ENCODE measurements at regions not wholly inside any gene's neighbourhood (a gene's known extent, or its start where the extent isn't known, plus 50 kb on each side); places are given as distances from the start of the nearest gene placed in this dataset.

DNA sequence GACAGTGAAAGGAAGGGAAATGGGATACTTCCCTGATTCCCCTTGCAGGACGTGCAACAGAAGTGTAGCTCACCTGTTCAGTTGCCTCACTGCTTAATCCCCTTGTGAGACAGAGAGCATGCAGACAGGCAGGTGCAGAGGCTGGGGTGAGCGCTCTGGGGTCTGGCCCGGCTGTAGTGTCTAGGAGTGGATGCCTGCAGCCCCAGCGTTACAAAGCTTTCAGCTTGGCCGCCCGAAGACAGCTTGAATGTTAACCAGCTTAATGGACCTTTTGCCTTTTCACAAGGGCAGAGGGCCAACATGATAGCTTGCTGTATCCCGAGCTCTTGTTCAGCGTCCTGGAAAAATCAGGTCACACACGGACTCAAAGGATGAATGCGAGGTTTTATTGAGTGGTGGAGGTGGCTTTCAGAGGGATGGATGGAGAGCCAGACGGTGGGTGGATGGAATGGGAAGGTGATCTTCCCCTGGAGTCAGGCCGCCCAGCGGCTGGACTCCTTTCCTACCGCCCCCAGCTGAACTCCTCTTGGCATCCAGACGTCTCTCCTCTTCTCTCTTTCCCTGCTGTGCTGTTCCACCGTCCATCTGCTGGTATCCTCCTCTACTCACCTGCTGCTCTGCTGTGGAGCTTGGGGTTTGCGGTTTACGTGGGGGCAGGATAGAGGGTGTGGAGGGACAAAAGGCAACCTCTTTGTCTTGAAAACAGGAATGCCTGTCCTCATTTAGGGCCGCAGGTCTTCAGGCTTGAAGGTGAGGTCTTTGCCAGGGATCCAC lies 86.2 kb upstream of the RESF1 start:
- H3K36me3 ChIP-seq (ENCODE audit: control insufficient read depth in 1 of 2, insufficient read depth in 2 of 2, low read length in 1 of 2) = no peaks in the 10 kb centered on the region
- H3K9me3 ChIP-seq (ENCODE audit: control insufficient read depth, low read length) = no peaks in the 10 kb centered on the region
- no peak overlapping the region for H3K27ac ChIP-seq (ENCODE audit: low read depth in 1 of 2, low read length in 2 of 2)
- WGBS, 2 donors = 80 to 81% methylated on average over 19 of the region's 19 CpGs
- H3K4me3 ChIP-seq (ENCODE audit: low read length in 2 of 2) = no peak overlapping the region
- intact Hi-C loops (cut with DNase I) = no loop called here
- H3K4me1 ChIP-seq (ENCODE audit: control insufficient read depth in 1 of 2, insufficient read depth in 2 of 2, low read length in 2 of 2) = no peaks in the 10 kb centered on the region
- ATAC-seq (ENCODE audit: low FRiP score) (no peak), DNase-seq (no peak)
- no peaks in the 10 kb centered on the region for H3K27me3 ChIP-seq (ENCODE audit: control insufficient read depth in 1 of 2, insufficient read depth in 2 of 2, low read length in 1 of 2)

DNA sequence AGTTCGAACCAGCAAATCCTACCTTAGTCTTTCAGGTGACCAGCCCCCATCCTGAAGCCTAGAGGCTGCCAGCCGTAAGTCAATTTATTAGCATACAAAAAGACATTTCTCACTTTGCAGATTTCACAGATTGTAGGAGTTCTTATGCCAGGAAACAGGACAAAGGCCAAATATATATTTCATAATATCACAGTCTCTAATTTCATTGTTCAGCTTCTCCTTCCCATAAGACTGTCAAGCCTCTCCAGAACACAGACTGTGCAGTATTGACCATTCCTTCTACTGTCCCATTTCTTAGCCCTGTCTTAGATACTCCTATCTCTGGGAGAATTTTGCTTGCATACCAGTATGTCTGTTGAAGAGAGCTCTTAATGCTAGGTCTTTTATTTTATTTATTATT lies 89.2 kb upstream of the RESF1 start:
- no peak for DNase-seq
- no peak for ATAC-seq (ENCODE audit: low FRiP score)
- intact Hi-C loops (cut with DNase I) = no loop called here
- Histone ChIP-seq H3K4me3 (ENCODE audit: low read length in 2 of 2) (no peak overlapping the region), H3K36me3 (ENCODE audit: control insufficient read depth in 1 of 2, insufficient read depth in 2 of 2, low read length in 1 of 2) (no peaks in the 10 kb centered on the region), H3K27me3 (ENCODE audit: control insufficient read depth in 1 of 2, insufficient read depth in 2 of 2, low read length in 1 of 2) (no peaks in the 10 kb centered on the region), H3K4me1 (ENCODE audit: control insufficient read depth in 1 of 2, insufficient read depth in 2 of 2, low read length in 2 of 2) (no peaks in the 10 kb centered on the region), H3K27ac (ENCODE audit: low read depth in 1 of 2, low read length in 2 of 2) (no peak overlapping the region), H3K9me3 (ENCODE audit: control insufficient read depth, low read length) (no peaks in the 10 kb centered on the region)
- WGBS, 2 donors = 75 to 79% methylated on average over 2 of the region's 2 CpGs

DNA sequence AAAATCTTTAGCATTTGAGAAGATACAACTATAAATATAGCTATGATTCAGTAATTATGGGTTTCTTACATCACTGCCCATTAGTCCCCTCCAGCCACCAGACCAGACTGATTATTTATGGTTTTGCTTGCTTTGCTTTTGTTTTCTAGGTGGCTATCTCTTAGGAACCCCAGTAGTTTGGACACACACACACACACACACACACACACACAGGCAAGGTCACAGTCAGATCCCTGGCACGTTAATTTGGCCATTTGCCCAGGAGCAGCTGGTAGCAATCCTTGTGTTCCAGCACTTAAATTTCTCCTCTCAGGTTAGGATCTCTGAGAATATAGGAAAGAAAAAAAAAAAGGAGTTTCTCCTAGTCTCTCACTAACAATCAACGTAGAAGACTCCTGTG lies 90.2 kb upstream of the RESF1 start:
- Histone ChIP-seq H3K4me1 (ENCODE audit: control insufficient read depth in 1 of 2, insufficient read depth in 2 of 2, low read length in 2 of 2) (no peaks in the 10 kb centered on the region), H3K36me3 (ENCODE audit: control insufficient read depth in 1 of 2, insufficient read depth in 2 of 2, low read length in 1 of 2) (no peaks in the 10 kb centered on the region), H3K4me3 (ENCODE audit: low read length in 2 of 2) (no peak overlapping the region), H3K9me3 (ENCODE audit: control insufficient read depth, low read length) (no peaks in the 10 kb centered on the region), H3K27ac (ENCODE audit: low read depth in 1 of 2, low read length in 2 of 2) (no peak overlapping the region), H3K27me3 (ENCODE audit: control insufficient read depth in 1 of 2, insufficient read depth in 2 of 2, low read length in 1 of 2) (no peaks in the 10 kb centered on the region)
- 16 to 30% methylated on average over 2 of the region's 2 CpGs for WGBS, 2 donors
- DNase-seq = no peak
- no peak for ATAC-seq (ENCODE audit: low FRiP score)
- intact Hi-C loops (cut with DNase I) = no loop called here

DNA sequence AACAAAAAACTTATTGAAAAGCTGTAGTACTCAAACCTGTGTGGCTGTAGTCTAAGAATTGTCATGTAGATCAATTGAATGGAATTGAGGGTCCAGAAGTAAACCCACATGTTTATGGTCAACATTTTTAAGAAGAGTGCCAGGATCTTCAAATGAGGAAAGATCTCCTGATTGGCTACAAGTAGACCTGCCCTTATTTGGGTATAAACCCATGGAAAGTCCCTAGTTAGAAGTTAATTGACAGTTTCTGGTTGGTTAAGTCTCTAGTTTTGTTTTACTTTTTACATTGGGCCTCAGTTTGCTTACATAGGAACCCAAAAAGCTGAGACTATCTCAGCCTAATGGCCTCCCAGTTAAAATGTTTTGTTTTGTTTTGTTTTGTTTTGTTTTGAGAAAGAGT lies 91.9 kb upstream of the RESF1 start:
- H3K36me3 ChIP-seq (ENCODE audit: control insufficient read depth in 1 of 2, insufficient read depth in 2 of 2, low read length in 1 of 2) = no peaks in the 10 kb centered on the region
- H3K27me3 ChIP-seq (ENCODE audit: control insufficient read depth in 1 of 2, insufficient read depth in 2 of 2, low read length in 1 of 2) = no peaks in the 10 kb centered on the region
- no peak overlapping the region for H3K27ac ChIP-seq (ENCODE audit: low read depth in 1 of 2, low read length in 2 of 2)
- no peak for DNase-seq
- intact Hi-C loops (cut with DNase I) = no loop called here
- no peak for ATAC-seq (ENCODE audit: low FRiP score)
- no peak overlapping the region for H3K4me3 ChIP-seq (ENCODE audit: low read length in 2 of 2)
- H3K4me1 ChIP-seq (ENCODE audit: control insufficient read depth in 1 of 2, insufficient read depth in 2 of 2, low read length in 2 of 2) = no peaks in the 10 kb centered on the region
- no peaks in the 10 kb centered on the region for H3K9me3 ChIP-seq (ENCODE audit: control insufficient read depth, low read length)

DNA sequence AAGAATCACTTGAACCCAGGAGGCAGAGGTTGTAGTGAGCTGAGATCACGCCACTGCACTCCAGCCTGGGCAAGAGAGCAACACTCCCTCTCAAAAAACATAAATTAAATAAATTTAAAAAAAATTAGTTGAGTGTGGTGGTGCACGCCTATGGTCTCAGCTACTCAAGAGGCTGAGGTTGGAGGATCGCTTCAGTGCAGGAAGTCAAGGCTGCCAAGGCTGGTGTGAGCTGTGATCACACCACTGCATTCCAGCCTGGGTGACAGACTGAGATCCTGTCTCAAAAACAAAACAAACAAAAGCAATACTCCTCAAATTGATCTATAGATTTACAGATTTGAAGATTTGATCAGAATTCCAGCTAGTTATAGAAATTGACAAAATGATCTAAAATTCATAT lies 92.7 kb upstream of the RESF1 start:
- Histone ChIP-seq H3K4me1 (ENCODE audit: control insufficient read depth in 1 of 2, insufficient read depth in 2 of 2, low read length in 2 of 2) (no peaks in the 10 kb centered on the region), H3K36me3 (ENCODE audit: control insufficient read depth in 1 of 2, insufficient read depth in 2 of 2, low read length in 1 of 2) (no peaks in the 10 kb centered on the region), H3K9me3 (ENCODE audit: control insufficient read depth, low read length) (no peaks in the 10 kb centered on the region), H3K27ac (ENCODE audit: low read depth in 1 of 2, low read length in 2 of 2) (no peak overlapping the region), H3K4me3 (ENCODE audit: low read length in 2 of 2) (no peak overlapping the region), H3K27me3 (ENCODE audit: control insufficient read depth in 1 of 2, insufficient read depth in 2 of 2, low read length in 1 of 2) (no peaks in the 10 kb centered on the region)
- 91 to 92% methylated on average over 3 of the region's 3 CpGs for WGBS, 2 donors
- no peak for ATAC-seq (ENCODE audit: low FRiP score)
- DNase-seq = no peak
- intact Hi-C loops (cut with DNase I) = no loop called here

DNA sequence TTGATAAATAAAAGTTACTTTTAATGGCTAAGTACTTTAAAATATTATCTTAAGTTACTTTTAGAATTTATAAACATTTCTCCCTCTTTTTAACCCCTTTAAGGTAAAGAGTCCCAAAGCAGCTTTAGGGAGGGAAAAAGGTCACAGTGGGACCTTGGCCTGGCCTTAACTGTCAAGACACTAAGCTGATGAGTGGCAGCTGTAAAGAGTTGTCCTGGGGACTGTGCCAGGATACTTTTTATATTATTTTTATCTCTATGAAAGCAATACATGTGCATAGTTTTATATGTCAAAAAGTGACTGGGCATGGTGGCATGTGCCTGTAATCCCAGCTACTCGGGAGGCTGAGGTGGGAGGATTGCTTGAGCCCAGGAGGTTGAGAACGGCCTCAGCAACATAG lies 94.2 kb upstream of the RESF1 start:
- no peak overlapping the region for H3K27ac ChIP-seq (ENCODE audit: low read depth in 1 of 2, low read length in 2 of 2)
- no peaks in the 10 kb centered on the region for H3K27me3 ChIP-seq (ENCODE audit: control insufficient read depth in 1 of 2, insufficient read depth in 2 of 2, low read length in 1 of 2)
- ATAC-seq (ENCODE audit: low FRiP score) = no peak
- DNase-seq = no peak
- intact Hi-C loops (cut with DNase I) = no loop called here
- H3K36me3 ChIP-seq (ENCODE audit: control insufficient read depth in 1 of 2, insufficient read depth in 2 of 2, low read length in 1 of 2) = no peaks in the 10 kb centered on the region
- no peaks in the 10 kb centered on the region for H3K9me3 ChIP-seq (ENCODE audit: control insufficient read depth, low read length)
- no peaks in the 10 kb centered on the region for H3K4me1 ChIP-seq (ENCODE audit: control insufficient read depth in 1 of 2, insufficient read depth in 2 of 2, low read length in 2 of 2)
- H3K4me3 ChIP-seq (ENCODE audit: low read length in 2 of 2) = no peak overlapping the region
- whole genome bisulfite sequencing, 2 donors = 38 to 58% methylated on average over 2 of the region's 2 CpGs

DNA sequence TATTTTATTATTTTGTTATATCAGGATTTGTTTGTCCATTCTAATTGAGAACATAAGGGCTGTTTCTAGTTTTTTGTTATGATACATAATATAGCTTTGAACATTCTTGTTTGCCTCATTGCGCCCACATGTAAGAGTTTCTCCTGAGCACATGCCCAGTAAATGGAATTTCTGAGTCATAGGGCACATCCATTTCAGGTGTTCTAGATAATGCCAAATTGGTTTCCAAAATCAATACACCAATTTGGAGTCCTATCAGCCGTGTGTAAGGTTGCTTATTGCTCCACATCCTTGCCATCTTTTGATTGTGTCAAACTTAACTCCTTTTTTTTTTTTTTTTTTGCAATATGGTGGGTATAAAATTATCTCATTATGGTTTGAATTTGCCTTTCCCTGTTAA lies 97.9 kb upstream of the RESF1 start:
- Histone ChIP-seq H3K27ac (ENCODE audit: low read depth in 1 of 2, low read length in 2 of 2) (no peak overlapping the region), H3K27me3 (ENCODE audit: control insufficient read depth in 1 of 2, insufficient read depth in 2 of 2, low read length in 1 of 2) (no peaks in the 10 kb centered on the region), H3K9me3 (ENCODE audit: control insufficient read depth, low read length) (no peaks in the 10 kb centered on the region), H3K4me1 (ENCODE audit: control insufficient read depth in 1 of 2, insufficient read depth in 2 of 2, low read length in 2 of 2) (no peaks in the 10 kb centered on the region), H3K4me3 (ENCODE audit: low read length in 2 of 2) (no peak overlapping the region), H3K36me3 (ENCODE audit: control insufficient read depth in 1 of 2, insufficient read depth in 2 of 2, low read length in 1 of 2) (no peaks in the 10 kb centered on the region)
- DNase-seq (no peak), ATAC-seq (ENCODE audit: low FRiP score) (no peak)
- 55 to 78% methylated on average over 2 of the region's 2 CpGs for WGBS, 2 donors
- intact Hi-C loops (cut with DNase I) = no loop called here

DNA sequence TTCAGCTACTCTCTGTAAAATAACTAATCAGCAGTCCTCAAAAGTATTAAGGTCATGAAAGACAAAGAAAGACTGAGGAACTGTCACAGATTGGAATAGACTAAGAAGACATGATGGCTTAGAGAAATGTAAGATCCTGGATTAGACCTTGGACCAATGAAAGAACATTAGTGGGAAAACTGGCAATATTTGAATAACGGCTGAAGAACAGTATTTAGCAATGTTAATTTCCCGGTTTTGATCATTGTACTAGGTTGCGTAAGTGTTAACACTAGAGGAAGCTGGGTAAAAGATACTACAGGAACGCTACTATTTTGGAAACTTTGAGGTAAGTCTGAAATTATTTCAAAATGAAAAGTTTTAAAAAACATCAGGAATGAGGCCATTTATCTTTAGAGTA lies 98.8 kb upstream of the RESF1 start:
- no peak overlapping the region for H3K4me3 ChIP-seq (ENCODE audit: low read length in 2 of 2)
- H3K9me3 ChIP-seq (ENCODE audit: control insufficient read depth, low read length) = no peaks in the 10 kb centered on the region
- H3K27me3 ChIP-seq (ENCODE audit: control insufficient read depth in 1 of 2, insufficient read depth in 2 of 2, low read length in 1 of 2) = no peaks in the 10 kb centered on the region
- no peak overlapping the region for H3K27ac ChIP-seq (ENCODE audit: low read depth in 1 of 2, low read length in 2 of 2)
- WGBS, 2 donors = 76 to 81% methylated on average over 4 of the region's 4 CpGs
- intact Hi-C loops (cut with DNase I) = no loop called here
- H3K4me1 ChIP-seq (ENCODE audit: control insufficient read depth in 1 of 2, insufficient read depth in 2 of 2, low read length in 2 of 2) = no peaks in the 10 kb centered on the region
- ATAC-seq (ENCODE audit: low FRiP score) = no peak
- DNase-seq = no peak
- no peaks in the 10 kb centered on the region for H3K36me3 ChIP-seq (ENCODE audit: control insufficient read depth in 1 of 2, insufficient read depth in 2 of 2, low read length in 1 of 2)

DNA sequence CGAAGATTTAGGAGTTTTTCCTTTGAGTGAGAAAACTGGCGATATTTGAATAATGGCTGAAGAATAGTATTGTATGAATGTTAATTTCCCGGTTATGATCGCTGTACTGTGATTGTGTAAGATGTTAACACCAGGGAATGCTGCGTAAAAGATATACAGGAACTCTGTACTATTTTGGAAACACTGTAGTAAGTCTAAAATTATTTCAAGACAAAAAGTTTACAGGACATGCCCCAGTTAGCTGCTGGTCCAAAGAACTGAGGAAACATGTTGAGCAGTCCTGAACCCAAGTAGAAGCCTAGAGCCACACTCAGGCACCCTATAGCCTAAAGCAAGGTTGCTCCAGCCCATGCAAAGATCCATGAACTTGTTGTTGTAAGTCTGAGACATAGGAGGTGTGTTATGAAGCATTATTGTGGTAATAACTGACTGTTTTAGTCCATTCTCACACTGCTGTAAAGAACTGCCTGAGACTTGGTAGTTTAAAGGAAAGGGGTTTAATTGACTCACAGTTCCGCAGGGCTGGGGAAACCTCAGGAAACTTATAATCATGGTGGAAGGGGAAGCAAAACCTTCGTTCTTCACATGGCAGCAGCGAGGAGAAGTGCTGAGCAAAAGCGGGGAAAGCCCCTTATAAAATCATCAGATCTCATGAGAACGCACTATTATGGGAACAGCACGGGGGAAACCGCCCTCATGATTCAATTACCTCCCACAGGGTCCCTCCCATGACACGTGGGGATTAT lies 99.8 kb upstream of the RESF1 start:
- Histone ChIP-seq H3K4me3 (ENCODE audit: low read length in 2 of 2) (no peak overlapping the region), H3K27ac (ENCODE audit: low read depth in 1 of 2, low read length in 2 of 2) (no peak overlapping the region), H3K27me3 (ENCODE audit: control insufficient read depth in 1 of 2, insufficient read depth in 2 of 2, low read length in 1 of 2) (no peaks in the 10 kb centered on the region), H3K4me1 (ENCODE audit: control insufficient read depth in 1 of 2, insufficient read depth in 2 of 2, low read length in 2 of 2) (no peaks in the 10 kb centered on the region), H3K36me3 (ENCODE audit: control insufficient read depth in 1 of 2, insufficient read depth in 2 of 2, low read length in 1 of 2) (no peaks in the 10 kb centered on the region), H3K9me3 (ENCODE audit: control insufficient read depth, low read length) (no peaks in the 10 kb centered on the region)
- DNase-seq (peak in 1 of 2 donors; percentile 53), ATAC-seq (ENCODE audit: low FRiP score) (no peak)
- WGBS, 2 donors = 84 to 86% methylated on average over 13 of the region's 13 CpGs
- intact Hi-C loops (cut with DNase I) = no loop called here
